Aorta (tissue), 5 donors: ENCODE measurements at regions not wholly inside any gene's neighbourhood (a gene's known extent, or its start where the extent isn't known, plus 50 kb on each side); places are given as distances from the start of the nearest gene placed in this dataset.
A peak's percentile ranks its signal among the peaks of the same experiment; 100 is the strongest.

Source experiments
- ATAC-seq: fragments of 200-7000 bp; cut with Tn5 transposase; one replicate; pipeline ENCODE4 v1.9.1; 2022; ENCODE audit warnings: moderate library complexity; ENCODE audit not compliant: low FRiP score
- DNase-seq, 2 donors: peaks; one replicate each; pipeline ENCODE4 v3.0.0-alpha.2; 2020
- H3K27ac ChIP-seq, 2 donors: one replicate each; pipeline ENCODE4 v1.5.1; 2013; ENCODE audit warnings: low read length in 2 of 2, mild to moderate bottlenecking in 2 of 2, moderate library complexity in 2 of 2, control low read depth in 1 of 2, inconsistent platforms in 1 of 2, low read depth in 1 of 2
- H3K27me3 ChIP-seq, 2 donors: one replicate each; pipeline ENCODE4 v1.6.1; 2013; ENCODE audit warnings: control low read depth in 1 of 2, low read length in 1 of 2, mild to moderate bottlenecking in 1 of 2, moderate library complexity in 1 of 2; ENCODE audit not compliant: insufficient read depth in 2 of 2, control insufficient read depth in 1 of 2
- H3K36me3 ChIP-seq, 2 donors: one replicate each; pipeline ENCODE4 v1.6.1; 2013; ENCODE audit warnings: control low read depth in 1 of 2, low read length in 1 of 2, mild to moderate bottlenecking in 1 of 2; ENCODE audit not compliant: insufficient read depth in 2 of 2, control insufficient read depth in 1 of 2
- H3K4me1 ChIP-seq, 2 donors: one replicate each; pipeline ENCODE4 v1.6.1; 2013; ENCODE audit warnings: low read length in 2 of 2, control low read depth in 1 of 2, mild to moderate bottlenecking in 1 of 2, moderate library complexity in 1 of 2; ENCODE audit not compliant: insufficient read depth in 2 of 2, control insufficient read depth in 1 of 2
- H3K4me3 ChIP-seq, 2 donors: one replicate each; pipeline ENCODE4 v1.5.1; 2013; ENCODE audit warnings: low read length in 2 of 2, control low read depth in 1 of 2, mild to moderate bottlenecking in 1 of 2
- H3K9me3 ChIP-seq: one replicate; pipeline ENCODE4 v1.6.1; 2013; ENCODE audit warnings: mild to moderate bottlenecking, low read length; ENCODE audit not compliant: control insufficient read depth
- WGBS, 2 donors: extraction: QIAGEN DNeasy Blood & Tissue Kit; methylation state at CpG; one replicate each; pipeline ENCODE4 v1.1.7; 2013; 5-methylcytosine and 5-hydroxymethylcytosine counted together
- intact Hi-C, 2 donors: fragments of 100-400 bp; cut with DNase I; formaldehyde crosslinking; loops; one replicate each; pipeline versions ENCODE4 v1.14.2 to v1.15.0; 2022
- donor health status: healthy with polysubstance abuse.
- donor health status: Bipolar disorder and iron deficiency.
- donor health status: DM: no; HTN: no; CAD: no.
- donor health status: DM: no; HTN: no; CAD: no.
- donor health status: DM: yes; HTN: yes; CAD: no.

- no peak for DNase-seq
- Histone ChIP-seq H3K36me3 (no peaks in the 10 kb centered on the region), H3K27ac (no peak overlapping the region), H3K27me3 (no peaks in the 10 kb centered on the region), H3K9me3 (no peaks in the 10 kb centered on the region), H3K4me3 (no peak overlapping the region), H3K4me1 (no peaks in the 10 kb centered on the region)
- ATAC-seq: no peak
- WGBS, 2 donors: 7 to 9% methylated on average over 3 of the region's 3 CpGs
- intact Hi-C loops: loop anchor here in 1 of 2 donors (10.0 kb wide), 1 partner anchor 186 kb away; no protein-coding TSS in a partner anchor
These were observed 129.3 kb upstream of the RASSF8 start for GRCh38 chr12:25829192-25829591.

GRCh38 chr12:25830456-25830855 lies 128.0 kb upstream of the RASSF8 start:
- DNase-seq (no peak), ATAC-seq (no peak)
- H3K27ac ChIP-seq: no peak overlapping the region
- intact Hi-C loops: loop anchor here in 1 of 2 donors (10.0 kb wide), 1 partner anchor 124 kb away; the partner anchor contains the start of gene RASSF8
- WGBS, 2 donors: 65 to 76% methylated on average over 7 of the region's 7 CpGs
- no peaks in the 10 kb centered on the region for H3K9me3 ChIP-seq
- no peaks in the 10 kb centered on the region for H3K36me3 ChIP-seq
- no peak overlapping the region for H3K4me3 ChIP-seq
- H3K4me1 ChIP-seq: no peaks in the 10 kb centered on the region
- no peaks in the 10 kb centered on the region for H3K27me3 ChIP-seq

GRCh38 chr12:25833657-25834056 lies 124.8 kb upstream of the RASSF8 start:
- ATAC-seq: no peak
- intact Hi-C loops: loop anchor here in 1 of 2 donors (10.0 kb wide), 1 partner anchor 121 kb away; the partner anchor contains the start of gene RASSF8

GRCh38 chr12:25835385-25835784 lies 123.1 kb upstream of the RASSF8 start:
- Histone ChIP-seq H3K27me3 (no peaks in the 10 kb centered on the region), H3K27ac (no peak overlapping the region), H3K4me1 (no peaks in the 10 kb centered on the region), H3K36me3 (no peaks in the 10 kb centered on the region), H3K4me3 (no peak overlapping the region), H3K9me3 (no peaks in the 10 kb centered on the region)
- ATAC-seq: no peak
- intact Hi-C loops: loop anchor here in 1 of 2 donors (10.0 kb wide), 1 partner anchor 119 kb away; the partner anchor contains the start of gene RASSF8
- no peak for DNase-seq
- 92 to 97% methylated on average over 1 of the region's 1 CpG for WGBS, 2 donors

More at GRCh38 chr12:25833657-25834056, 124.8 kb upstream of the RASSF8 start:
- no peak overlapping the region for H3K27ac ChIP-seq
- H3K9me3 ChIP-seq: no peaks in the 10 kb centered on the region
- DNase-seq: no peak
- no peaks in the 10 kb centered on the region for H3K36me3 ChIP-seq
- WGBS, 2 donors: 86 to 92% methylated on average over 2 of the region's 2 CpGs
- no peaks in the 10 kb centered on the region for H3K27me3 ChIP-seq
- no peaks in the 10 kb centered on the region for H3K4me1 ChIP-seq
- H3K4me3 ChIP-seq: no peak overlapping the region

GRCh38 chr12:25838007-25838406 lies 120.5 kb upstream of the RASSF8 start:
- Histone ChIP-seq H3K36me3 (no peaks in the 10 kb centered on the region), H3K9me3 (no peaks in the 10 kb centered on the region), H3K4me3 (no peak overlapping the region), H3K27ac (no peak overlapping the region), H3K4me1 (no peaks in the 10 kb centered on the region), H3K27me3 (no peaks in the 10 kb centered on the region)
- intact Hi-C loops: loop anchor here in 1 of 2 donors (10.0 kb wide), 1 partner anchor 117 kb away; the partner anchor contains the start of gene RASSF8
- ATAC-seq (no peak), DNase-seq (no peak)
- WGBS, 2 donors: 88 to 89% methylated on average over 3 of the region's 3 CpGs

DNA sequence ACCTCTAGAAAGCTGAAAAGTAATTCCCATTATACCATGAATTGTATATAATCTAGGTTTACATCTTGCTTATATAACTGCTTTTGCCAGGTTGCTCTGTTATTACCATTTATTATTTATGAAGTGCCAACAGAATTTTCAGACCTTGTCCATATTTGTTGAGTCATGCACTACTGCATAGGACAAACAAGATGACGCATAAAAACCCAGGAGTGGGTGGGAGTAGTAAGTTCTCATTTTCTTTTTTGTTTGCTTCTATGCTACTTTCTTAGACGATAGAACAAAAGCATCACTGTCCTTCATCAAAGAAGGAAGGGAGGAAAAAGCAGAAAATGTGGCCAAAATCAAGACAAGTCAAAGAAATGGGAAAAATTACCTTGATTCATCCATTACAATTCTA lies 119.0 kb upstream of the RASSF8 start:
- no peak overlapping the region for H3K27ac ChIP-seq
- ATAC-seq (no peak), DNase-seq (no peak)
- H3K9me3 ChIP-seq: no peaks in the 10 kb centered on the region
- intact Hi-C loops: loop anchor here in 1 of 2 donors (10.0 kb wide), 1 partner anchor 115 kb away; the partner anchor contains the start of gene RASSF8
- WGBS, 2 donors: 50 to 55% methylated on average over 2 of the region's 2 CpGs
- H3K4me1 ChIP-seq: no peaks in the 10 kb centered on the region
- H3K4me3 ChIP-seq: no peak overlapping the region
- H3K27me3 ChIP-seq: no peaks in the 10 kb centered on the region
- H3K36me3 ChIP-seq: no peaks in the 10 kb centered on the region

DNA sequence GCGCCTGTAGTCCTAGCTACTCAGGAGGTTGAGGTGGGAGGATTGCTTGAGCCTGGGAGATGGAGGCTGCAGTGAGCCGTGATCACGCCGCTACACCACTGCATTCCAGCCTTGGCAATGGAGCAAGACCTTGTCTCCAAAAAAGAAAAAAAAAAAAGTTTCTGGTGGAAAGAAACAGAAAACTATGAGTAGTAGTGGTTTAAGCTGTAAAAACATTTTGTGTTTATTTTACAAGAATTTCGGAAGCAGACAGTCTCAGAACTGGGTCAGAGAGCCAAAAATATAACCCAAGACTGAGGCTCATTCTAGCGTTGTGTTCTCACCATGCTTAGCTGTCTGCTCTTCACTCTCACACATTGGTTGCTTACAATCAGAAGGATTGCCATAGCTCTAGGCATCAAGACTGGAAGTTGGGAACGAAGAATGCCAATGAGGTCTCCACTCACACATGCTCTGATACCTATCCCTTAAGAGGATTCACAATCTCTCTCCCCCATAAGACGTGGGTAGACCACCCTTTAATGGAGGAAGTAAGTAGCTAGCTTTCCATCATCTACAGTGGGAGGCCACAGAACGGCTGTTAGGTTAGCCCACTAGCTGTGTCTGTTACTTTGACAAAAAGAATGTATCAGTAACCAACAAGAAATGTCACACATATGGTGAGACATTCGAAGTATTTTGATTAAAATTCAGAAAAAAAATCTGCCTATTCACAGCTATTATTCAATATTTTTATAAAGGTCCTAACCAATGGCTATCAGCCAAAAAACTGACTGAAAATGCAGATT lies 117.6 kb upstream of the RASSF8 start:
- peak; percentile 38 for ATAC-seq
- no peak overlapping the region for H3K27ac ChIP-seq
- 19 to 28% methylated on average over 10 of the region's 10 CpGs for WGBS, 2 donors
- H3K27me3 ChIP-seq: no peaks in the 10 kb centered on the region
- H3K36me3 ChIP-seq: no peaks in the 10 kb centered on the region
- H3K4me3 ChIP-seq: no peak overlapping the region
- intact Hi-C loops: loop anchor here in 1 of 2 donors (1.0 kb wide), 1 partner anchor 9 kb away; no protein-coding TSS in a partner anchor
- no peaks in the 10 kb centered on the region for H3K9me3 ChIP-seq
- peak in 1 of 2 donors; percentile 57 for DNase-seq
- no peaks in the 10 kb centered on the region for H3K4me1 ChIP-seq

DNA sequence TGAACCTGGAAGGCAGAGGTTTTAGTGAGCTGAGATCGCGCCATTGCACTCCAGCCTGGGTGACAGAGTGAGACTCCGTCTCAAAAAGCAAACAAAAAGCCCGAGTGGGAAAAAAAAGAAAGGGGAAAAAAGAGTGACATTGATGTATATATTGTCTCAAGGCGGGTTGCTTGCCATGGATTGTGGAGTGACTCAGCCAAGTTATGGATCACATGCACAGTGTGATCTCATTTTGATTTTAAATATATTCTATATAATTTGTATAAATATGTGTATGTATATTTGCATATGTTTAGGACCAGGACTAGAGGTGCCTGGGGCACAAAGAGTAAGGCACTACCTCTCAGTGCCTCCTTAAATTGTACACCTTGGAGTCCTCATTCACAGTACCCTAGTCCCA lies 116.2 kb upstream of the RASSF8 start:
- ATAC-seq (no peak), DNase-seq (no peak)
- no peaks in the 10 kb centered on the region for H3K9me3 ChIP-seq
- no peak overlapping the region for H3K4me3 ChIP-seq
- 57 to 69% methylated on average over 5 of the region's 5 CpGs for WGBS, 2 donors
- H3K27me3 ChIP-seq: no peaks in the 10 kb centered on the region
- H3K36me3 ChIP-seq: no peaks in the 10 kb centered on the region
- intact Hi-C loops: no loop called here
- H3K27ac ChIP-seq: no peak overlapping the region
- no peaks in the 10 kb centered on the region for H3K4me1 ChIP-seq

DNA sequence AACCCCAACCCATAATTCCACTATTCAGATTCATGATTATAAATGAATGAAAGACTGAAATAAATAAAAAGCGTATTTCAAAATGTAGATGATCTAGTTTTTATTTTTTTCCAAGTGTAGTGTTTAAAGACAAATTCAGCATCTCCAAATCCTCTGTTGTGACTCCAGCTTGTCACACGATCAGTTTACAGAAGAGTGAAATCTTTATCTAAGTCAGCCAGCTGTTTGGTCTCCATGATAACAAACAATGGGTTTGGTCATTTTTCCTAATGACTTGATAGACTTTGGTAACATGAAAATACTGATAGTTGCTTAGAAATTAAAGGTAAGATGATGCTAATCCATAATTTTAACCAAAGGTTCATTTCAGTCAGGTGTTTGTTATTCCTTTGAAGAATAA lies 114.5 kb upstream of the RASSF8 start:
- Histone ChIP-seq H3K4me3 (no peak overlapping the region), H3K36me3 (no peaks in the 10 kb centered on the region), H3K27ac (no peak overlapping the region), H3K27me3 (no peaks in the 10 kb centered on the region), H3K4me1 (no peaks in the 10 kb centered on the region), H3K9me3 (no peaks in the 10 kb centered on the region)
- ATAC-seq: no peak
- 54 to 56% methylated on average over 2 of the region's 2 CpGs for WGBS, 2 donors
- intact Hi-C loops: no loop called here
- DNase-seq: no peak
